ENCODE measurements at regions not wholly inside any gene's neighbourhood (a gene's known extent, or its start where the extent isn't known, plus 50 kb on each side); places are given as distances from the start of the nearest gene placed in this dataset.

- no peak for DNase-seq
Observed at GRCh38 chr16:86751076-86752030, 173.0 kb downstream of the FOXL1 start.

- DNase-seq: no peak
Observed at GRCh38 chr16:86752582-86753175, 174.3 kb downstream of the FOXL1 start.

GRCh38 chr16:86753399-86753798 lies 175.1 kb downstream of the FOXL1 start:
- no peak for DNase-seq

GRCh38 chr16:86755571-86756006 lies 177.2 kb downstream of the FOXL1 start:
- DNase-seq: no peak

- DNase-seq: no peak
Observed at GRCh38 chr16:86756882-86757703, 178.7 kb downstream of the FOXL1 start.

- DNase-seq: no peak
Observed at GRCh38 chr16:86757704-86758040, 179.3 kb downstream of the FOXL1 start.

GRCh38 chr16:86758932-86759331 lies 180.6 kb downstream of the FOXL1 start:
- DNase-seq: no peak

GRCh38 chr16:86761111-86762031 lies 183.0 kb downstream of the FOXL1 start:
- peak in 1 of 2 experiments; percentile 22 for DNase-seq

GRCh38 chr16:86762095-86762494 lies 183.7 kb downstream of the FOXL1 start:
- DNase-seq: no peak

GRCh38 chr16:86763819-86764218 lies 185.5 kb downstream of the FOXL1 start:
- DNase-seq: no peak

GRCh38 chr16:86764551-86764950 lies 186.2 kb downstream of the FOXL1 start:
- DNase-seq: no peak

- DNase-seq: no peak
Observed at GRCh38 chr16:86765389-86766026, 187.2 kb downstream of the FOXL1 start.

- DNase-seq: no peak
Observed at GRCh38 chr16:86766700-86767099, 188.4 kb downstream of the FOXL1 start.

GRCh38 chr16:86768228-86768791 lies 190.0 kb downstream of the FOXL1 start:
- no peak for DNase-seq

- DNase-seq: peak in 1 of 2 experiments; percentile 2
Observed at GRCh38 chr16:86768999-86769398, 190.7 kb downstream of the FOXL1 start.

GRCh38 chr16:86771506-86772460 lies 193.4 kb downstream of the FOXL1 start:
- no peak for DNase-seq

GRCh38 chr16:86772671-86773353 lies 194.5 kb downstream of the FOXL1 start:
- DNase-seq: no peak

- DNase-seq: no peak
Observed at GRCh38 chr16:86773354-86773715, 195.0 kb downstream of the FOXL1 start.

- DNase-seq: no peak
Observed at GRCh38 chr16:86774931-86775330, 196.6 kb downstream of the FOXL1 start.

GRCh38 chr16:86775511-86775921 lies 197.2 kb downstream of the FOXL1 start:
- no peak for DNase-seq
